IMR-90 (cell line): ENCODE measurements at regions not wholly inside any gene's neighbourhood (a gene's known extent, or its start where the extent isn't known, plus 50 kb on each side); places are given as distances from the start of the nearest gene placed in this dataset.

Experiments used
- ATAC-seq: fragments of 200-7000 bp; cut with Tn5 transposase; 2 replicates; pipeline ENCODE4 v1.9.1; 2020; ENCODE audit warnings: low read depth, mild to moderate bottlenecking, moderate library complexity
- BruUV-seq: library from RNA; stranded (reverse); fragments of 400-500 nt; replicated peaks from 2 replicates; lab custom pipeline; 2021; lab: Mats Ljungman, UMichigan
- CTCF ChIA-PET: fragments of 300-600 bp; formaldehyde crosslinking; extraction: SDS; loops from one replicate; lab custom pipeline; 2021; ENCODE audit warnings: antibody characterized with exemption; lab: Yijun Ruan, JAX
- POLR2A ChIA-PET: fragments of 300-600 bp; sonication (Branson Sonifier 250); formaldehyde crosslinking; loops from one replicate; lab custom pipeline; 2022; ENCODE audit warnings: antibody characterized with exemption; ENCODE audit not compliant: unreplicated experiment; lab: Charles Lee
- DNase-seq: peaks from one replicate; pipeline ENCODE4 v3.0.0; 2013
- H2AFZ ChIP-seq: replicated peaks from 2 replicates; pipeline ENCODE3; 2013; ENCODE audit warnings: low read length, mild to moderate bottlenecking; ENCODE audit not compliant: poor library complexity
- H2AK5ac ChIP-seq: 2 replicates; pipeline ENCODE4 v1.6.1; 2013; ENCODE audit warnings: low read depth, low read length, inconsistent platforms
- H2AK9ac ChIP-seq: replicated peaks from 2 replicates; pipeline ENCODE3; 2013; ENCODE audit warnings: mild to moderate bottlenecking, low read depth, low read length, moderate library complexity; ENCODE audit not compliant: poor library complexity
- H2BK120ac ChIP-seq: 2 replicates; pipeline ENCODE4 v1.6.1; 2013; ENCODE audit warnings: low read depth, low read length, inconsistent platforms
- H2BK15ac ChIP-seq: 3 replicates; pipeline ENCODE4 v1.6.1; 2013; ENCODE audit warnings: low read depth, low read length, inconsistent platforms
- H2BK20ac ChIP-seq: 2 replicates; pipeline ENCODE4 v1.6.1; 2013; ENCODE audit warnings: low read depth, mild to moderate bottlenecking, inconsistent platforms, low read length, moderate library complexity
- H2BK5ac ChIP-seq: 2 replicates; pipeline ENCODE4 v1.6.1; 2013; ENCODE audit warnings: mild to moderate bottlenecking, low read depth, low read length, inconsistent platforms; ENCODE audit not compliant: poor library complexity, severe bottlenecking
- H3K14ac ChIP-seq: replicated peaks from 2 replicates; pipeline ENCODE4 v1.6.1; 2013; ENCODE audit warnings: low read depth, low read length, inconsistent platforms
- H3K18ac ChIP-seq: 2 replicates; pipeline ENCODE4 v1.6.1; 2013; ENCODE audit warnings: low read depth, low read length, control low read depth
- H3K23ac ChIP-seq: 2 replicates; pipeline ENCODE4 v1.6.1; 2013; ENCODE audit warnings: low read depth, low read length, inconsistent platforms
- H3K27ac ChIP-seq: 2 replicates; pipeline ENCODE4 v1.5.1; 2013; ENCODE audit warnings: mild to moderate bottlenecking, control low read depth, low read length; ENCODE audit not compliant: insufficient read depth
- H3K27me3 ChIP-seq: 2 replicates; pipeline ENCODE4 v1.6.1; 2013; ENCODE audit warnings: low read length; ENCODE audit not compliant: control insufficient read depth, insufficient read depth
- H3K36me3 ChIP-seq: 2 replicates; pipeline ENCODE4 v1.6.1; 2013; ENCODE audit warnings: low read length, mixed read lengths; ENCODE audit not compliant: control insufficient read depth, insufficient read depth
- H3K4ac ChIP-seq: 2 replicates; pipeline ENCODE4 v1.6.1; 2013; ENCODE audit warnings: low read depth, low read length, inconsistent platforms
- H3K4me1 ChIP-seq: 2 replicates; pipeline ENCODE4 v1.6.1; 2013; ENCODE audit warnings: low read length, mixed read lengths; ENCODE audit not compliant: control insufficient read depth, insufficient read depth
- H3K4me2 ChIP-seq: 2 replicates; pipeline ENCODE4 v1.6.1; 2013; ENCODE audit warnings: low read depth, mild to moderate bottlenecking, control low read depth, low read length, moderate library complexity
- H3K4me3 ChIP-seq: 2 replicates; pipeline ENCODE4 v1.5.1; 2013; ENCODE audit warnings: low read depth, mild to moderate bottlenecking, control low read depth, low read length, moderate library complexity; ENCODE audit not compliant: insufficient read depth
- H3K56ac ChIP-seq: 2 replicates; pipeline ENCODE4 v1.6.1; 2013; ENCODE audit warnings: low read length, inconsistent platforms; ENCODE audit not compliant: insufficient read depth; ENCODE audit errors: extremely low read depth
- H3K79me1 ChIP-seq, 2 experiments: 2 replicates each; pipeline ENCODE4 v1.6.1; 2013; ENCODE audit warnings: low read length in 2 of 2, inconsistent platforms in 1 of 2, low read depth in 1 of 2
- H3K9ac ChIP-seq: 2 replicates; pipeline ENCODE4 v1.6.1; 2013; ENCODE audit warnings: low read depth, low read length, control low read depth
- H3K9me1 ChIP-seq: 2 replicates; pipeline ENCODE4 v1.6.1; 2013; ENCODE audit warnings: low read length, inconsistent platforms; ENCODE audit not compliant: insufficient read depth
- H3K9me3 ChIP-seq: 2 replicates; pipeline ENCODE4 v1.6.1; 2013; ENCODE audit warnings: low read length; ENCODE audit not compliant: control insufficient read depth, insufficient read depth
- H4K20me1 ChIP-seq: 2 replicates; pipeline ENCODE4 v1.6.1; 2013; ENCODE audit warnings: low read length, inconsistent platforms; ENCODE audit not compliant: insufficient read depth
- H4K5ac ChIP-seq: 2 replicates; pipeline ENCODE4 v1.6.1; 2013; ENCODE audit warnings: mild to moderate bottlenecking, low read depth, low read length, control low read depth
- H4K8ac ChIP-seq, 2 experiments: 2 replicates each; pipeline ENCODE4 v1.6.1; 2013; ENCODE audit warnings: low read depth in 2 of 2, low read length in 2 of 2, control low read depth in 1 of 2, inconsistent platforms in 1 of 2
- H4K91ac ChIP-seq: 2 replicates; pipeline ENCODE4 v1.6.1; 2013; ENCODE audit warnings: low read depth, low read length, inconsistent platforms; ENCODE audit not compliant: insufficient read depth
- BHLHE40 ChIP-seq: fragments of 150-350 bp; IDR thresholded peaks from 2 replicates; pipeline ENCODE4 v1.6.1; 2016; ENCODE audit warnings: mild to moderate bottlenecking, low read depth, low read length
- MAZ ChIP-seq: IDR thresholded peaks from 2 replicates; pipeline ENCODE4 v1.6.1; 2012; ENCODE audit warnings: low read depth, mild to moderate bottlenecking, low read length, improper control_type of control experiment, moderate library complexity, borderline replicate concordance
- NFE2L2 ChIP-seq: fragments of 150-350 bp; IDR thresholded peaks from 2 replicates; pipeline ENCODE4 v1.6.1; 2016; ENCODE audit warnings: low read depth, mild to moderate bottlenecking, low read length
- POLR2A ChIP-seq: IDR thresholded peaks from 2 replicates; pipeline ENCODE4 v1.6.1; 2012; ENCODE audit warnings: mild to moderate bottlenecking, low read depth, low read length
- RFX5 ChIP-seq: IDR thresholded peaks from 2 replicates; pipeline ENCODE4 v1.8.0; 2012; ENCODE audit warnings: low read depth, mild to moderate bottlenecking, low read length, moderate library complexity
- whole genome bisulfite sequencing, 2 experiments: methylation state at CpG; one replicate each; pipeline versions ENCODE4 v1.1.5 to v1.1.7; 2013; ENCODE audit warnings: missing lambda C conversion rate in 2 of 2; ENCODE audit not compliant: insufficient read length in 1 of 2; ENCODE audit errors: extremely low coverage in 2 of 2; 5-methylcytosine and 5-hydroxymethylcytosine counted together
- dilution Hi-C: fragments of 300-500 bp; cut with HindIII; formaldehyde crosslinking; loops from one replicate; pipeline ENCODE4 v1.14.3; 2018; ENCODE audit warnings: low sequenced_read_pairs; ENCODE audit not compliant: unreplicated experiment
- in situ Hi-C: fragments of 300-500 bp; cut with MboI; formaldehyde crosslinking; loops from 3 replicates; pipeline ENCODE4 v1.14.3; 2019; ENCODE audit warnings: low sequenced_read_pairs, inconsistent platforms, mixed read lengths
- intact Hi-C: fragments of 100-400 bp; cut with micrococcal nuclease; formaldehyde crosslinking; loops from 2 replicates; pipeline ENCODE4 v1.10.0; 2022
- TF ChIP-seq, protein P1 (sequence below): fragments of 150-350 bp; IDR thresholded peaks from 2 replicates; pipeline ENCODE4 v1.6.1; 2017; ENCODE audit warnings: mild to moderate bottlenecking, antibody characterized with exemption, low read length, low read depth
- TF ChIP-seq, protein P2 (sequence below): conservative IDR thresholded peaks from 2 replicates; pipeline ENCODE4 v1.5.1; 2012; ENCODE audit warnings: mild to moderate bottlenecking, low read depth, low read length, improper control_type of control experiment

DNA sequence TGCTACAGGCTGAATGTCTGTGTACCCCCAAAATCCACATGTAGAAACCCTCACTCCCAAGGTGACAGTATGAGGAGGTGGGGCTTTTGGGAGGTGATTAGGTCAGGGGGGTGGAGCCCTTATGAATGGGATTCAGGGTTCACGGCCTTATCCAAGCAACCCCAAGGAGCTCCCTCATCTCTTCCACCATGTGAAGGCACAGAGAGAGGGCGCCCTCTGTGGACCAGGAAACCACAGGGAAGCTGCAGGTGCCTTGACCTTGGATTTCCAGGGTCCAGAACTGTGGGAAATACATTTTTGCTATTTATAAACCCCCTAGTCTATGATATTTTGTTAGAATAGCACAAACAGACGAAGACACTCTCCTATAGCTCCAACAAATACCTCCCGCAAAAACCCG, 53.6 kb upstream of the IRX2 start:
- TF ChIP-seq POLR2A (no peak), NFE2L2 (no peak), RFX5 (no peak), BHLHE40 (no peak), MAZ (no peak)
- TF ChIP-seq, protein P1, sequence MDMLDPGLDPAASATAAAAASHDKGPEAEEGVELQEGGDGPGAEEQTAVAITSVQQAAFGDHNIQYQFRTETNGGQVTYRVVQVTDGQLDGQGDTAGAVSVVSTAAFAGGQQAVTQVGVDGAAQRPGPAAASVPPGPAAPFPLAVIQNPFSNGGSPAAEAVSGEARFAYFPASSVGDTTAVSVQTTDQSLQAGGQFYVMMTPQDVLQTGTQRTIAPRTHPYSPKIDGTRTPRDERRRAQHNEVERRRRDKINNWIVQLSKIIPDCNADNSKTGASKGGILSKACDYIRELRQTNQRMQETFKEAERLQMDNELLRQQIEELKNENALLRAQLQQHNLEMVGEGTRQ: no peak
- TF ChIP-seq, protein P2, sequence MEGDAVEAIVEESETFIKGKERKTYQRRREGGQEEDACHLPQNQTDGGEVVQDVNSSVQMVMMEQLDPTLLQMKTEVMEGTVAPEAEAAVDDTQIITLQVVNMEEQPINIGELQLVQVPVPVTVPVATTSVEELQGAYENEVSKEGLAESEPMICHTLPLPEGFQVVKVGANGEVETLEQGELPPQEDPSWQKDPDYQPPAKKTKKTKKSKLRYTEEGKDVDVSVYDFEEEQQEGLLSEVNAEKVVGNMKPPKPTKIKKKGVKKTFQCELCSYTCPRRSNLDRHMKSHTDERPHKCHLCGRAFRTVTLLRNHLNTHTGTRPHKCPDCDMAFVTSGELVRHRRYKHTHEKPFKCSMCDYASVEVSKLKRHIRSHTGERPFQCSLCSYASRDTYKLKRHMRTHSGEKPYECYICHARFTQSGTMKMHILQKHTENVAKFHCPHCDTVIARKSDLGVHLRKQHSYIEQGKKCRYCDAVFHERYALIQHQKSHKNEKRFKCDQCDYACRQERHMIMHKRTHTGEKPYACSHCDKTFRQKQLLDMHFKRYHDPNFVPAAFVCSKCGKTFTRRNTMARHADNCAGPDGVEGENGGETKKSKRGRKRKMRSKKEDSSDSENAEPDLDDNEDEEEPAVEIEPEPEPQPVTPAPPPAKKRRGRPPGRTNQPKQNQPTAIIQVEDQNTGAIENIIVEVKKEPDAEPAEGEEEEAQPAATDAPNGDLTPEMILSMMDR: no peak

More for the DNA sequence above, 53.6 kb upstream of the IRX2 start:
- H2BK20ac ChIP-seq: no peak overlapping the region
- ChIA-PET CTCF (no interaction called here), POLR2A (no interaction called here)
- no peak overlapping the region for H3K27ac ChIP-seq
- no CpG with 5 or more reads among the region's 5 CpGs for WGBS, 2 experiments
- ATAC-seq (no peak), DNase-seq (no peak)
- no peak overlapping the region for H3K4me3 ChIP-seq
- in situ Hi-C loops: no loop called here
- no peak overlapping the region for H3K56ac ChIP-seq
- no peaks in the 10 kb centered on the region for H3K79me1 ChIP-seq
- H3K27me3 ChIP-seq: no peaks in the 10 kb centered on the region
- no peak overlapping the region for H3K18ac ChIP-seq
- H2AK5ac ChIP-seq: no peak overlapping the region
- H3K4me2 ChIP-seq: no peak overlapping the region
- H3K23ac ChIP-seq: no peak overlapping the region
- H4K91ac ChIP-seq: no peak overlapping the region
- no peak overlapping the region for H4K8ac ChIP-seq
- H3K9me1 ChIP-seq: no peaks in the 10 kb centered on the region
- H2BK5ac ChIP-seq: no peak overlapping the region
- peaks cover 23% of the 10 kb centered on the region for H3K9me3 ChIP-seq
- H3K4me1 ChIP-seq: no peaks in the 10 kb centered on the region
- dilution Hi-C loops: no loop called here
- H3K36me3 ChIP-seq: no peaks in the 10 kb centered on the region
- H2AFZ ChIP-seq: no peak overlapping the region
- no peak overlapping the region for H3K14ac ChIP-seq
- intact Hi-C loops: no loop called here
- H4K5ac ChIP-seq: no peak overlapping the region
- H3K9ac ChIP-seq: no peak overlapping the region
- no peaks in the 10 kb centered on the region for H4K20me1 ChIP-seq
- no peak overlapping the region for H2BK15ac ChIP-seq
- H2AK9ac ChIP-seq: no peak overlapping the region
- no peak overlapping the region for H3K4ac ChIP-seq
- no peak overlapping the region for H2BK120ac ChIP-seq
- no TSS peak for BruUV-seq
